H1 (cell line): ENCODE measurements at regions not wholly inside any gene's neighbourhood (a gene's known extent, or its start where the extent isn't known, plus 50 kb on each side); places are given as distances from the start of the nearest gene placed in this dataset.
A peak's percentile ranks its signal among the peaks of the same experiment; 100 is the strongest.

Experiments
- CTCF ChIA-PET: fragments of 300-600 bp; sonication (Branson Sonifier 250); formaldehyde crosslinking; loops from one replicate; lab custom pipeline; 2021; ENCODE audit not compliant: partially characterized antibody; lab: Charles Lee
- POLR2A ChIA-PET: fragments of 300-600 bp; sonication (Branson Sonifier 250); formaldehyde crosslinking; loops from one replicate; lab custom pipeline; 2021; ENCODE audit warnings: inconsistent platforms; ENCODE audit not compliant: partially characterized antibody; lab: Charles Lee
- DNase-seq, 2 experiments: peaks; one replicate each; pipeline versions ENCODE4 v3.0.0 to v3.0.0-alpha.2; 2010 to 2022; ENCODE audit warnings: low spot score in 2 of 2, low read depth in 1 of 2, mixed read lengths in 1 of 2
- FAIRE-seq: peaks from 2 replicates; lab custom pipeline; 2011; peaks lifted over from hg19 to GRCh38; lab: Jason Lieb, UNC
- H2AFZ ChIP-seq: 2 replicates; pipeline ENCODE4 v1.8.1; 2012; ENCODE audit warnings: low read length, inconsistent platforms
- H2AK5ac ChIP-seq: 2 replicates; pipeline ENCODE4 v1.6.1; 2013; ENCODE audit warnings: low read depth, low read length
- H2BK120ac ChIP-seq: replicated peaks from 2 replicates; pipeline ENCODE3; 2013; ENCODE audit warnings: low read depth, low read length, inconsistent platforms
- H2BK12ac ChIP-seq: 2 replicates; pipeline ENCODE4 v1.6.1; 2013; ENCODE audit warnings: low read depth, low read length
- H2BK15ac ChIP-seq: 2 replicates; pipeline ENCODE4 v1.6.1; 2013; ENCODE audit warnings: low read length
- H2BK20ac ChIP-seq: 2 replicates; pipeline ENCODE4 v1.6.1; 2013; ENCODE audit warnings: low read length
- H2BK5ac ChIP-seq: 2 replicates; pipeline ENCODE4 v1.6.1; 2013; ENCODE audit warnings: low read depth, low read length
- H3K14ac ChIP-seq: 2 replicates; pipeline ENCODE4 v1.6.1; 2013; ENCODE audit warnings: inconsistent platforms; ENCODE audit not compliant: insufficient read length
- H3K18ac ChIP-seq: 2 replicates; pipeline ENCODE4 v1.6.1; 2013; ENCODE audit warnings: low read length; ENCODE audit errors: extremely low read depth
- H3K23ac ChIP-seq: 2 replicates; pipeline ENCODE4 v1.6.1; 2013; ENCODE audit warnings: inconsistent platforms; ENCODE audit not compliant: insufficient read length
- H3K23me2 ChIP-seq: 2 replicates; pipeline ENCODE4 v1.6.1; 2013; ENCODE audit warnings: low read depth, low read length
- H3K27ac ChIP-seq: 2 replicates; pipeline ENCODE4 v1.6.1; 2011; ENCODE audit warnings: low read depth, low read length, inconsistent platforms
- H3K27me3 ChIP-seq, 4 experiments: replicated peaks in 1 of 4; 1 replicate in 1 of 4; 2 replicates in 3 of 4; pipeline versions ENCODE4 v1.6.1 to v1.8.1; 2011 to 2013; ENCODE audit warnings: low read length in 3 of 4, mild to moderate bottlenecking in 3 of 4, inconsistent platforms in 2 of 4, mixed read lengths in 2 of 4, moderate library complexity in 1 of 4; ENCODE audit not compliant: control insufficient read depth in 3 of 4, insufficient read depth in 3 of 4; ENCODE audit errors: extremely low read depth in 1 of 4
- H3K36me3 ChIP-seq, 4 experiments: 2 replicates each; pipeline versions ENCODE4 v1.6.1 to v1.8.1; 2011 to 2013; ENCODE audit warnings: mild to moderate bottlenecking in 4 of 4, low read length in 3 of 4, moderate library complexity in 2 of 4, control low read depth in 1 of 4, inconsistent platforms in 1 of 4; ENCODE audit not compliant: insufficient read depth in 4 of 4, control insufficient read depth in 2 of 4
- H3K4ac ChIP-seq: replicated peaks from 2 replicates; pipeline ENCODE3; 2013; ENCODE audit warnings: low read length, low read depth, mixed read lengths, inconsistent platforms; ENCODE audit not compliant: insufficient read length
- H3K4me1 ChIP-seq, 4 experiments: replicated peaks in 1 of 4; 1 replicate in 1 of 4; 2 replicates in 3 of 4; pipeline versions ENCODE4 v1.6.1 to v1.8.1; 2011 to 2013; ENCODE audit warnings: low read length in 3 of 4, inconsistent platforms in 2 of 4, mixed read lengths in 1 of 4; ENCODE audit not compliant: insufficient read depth in 4 of 4, control insufficient read depth in 3 of 4
- H3K4me2 ChIP-seq, 2 experiments: 2 replicates each; pipeline versions ENCODE4 v1.6.1 to v1.8.1; 2011 to 2013; ENCODE audit warnings: low read depth in 2 of 2, low read length in 2 of 2, control low read depth in 1 of 2, inconsistent platforms in 1 of 2, mild to moderate bottlenecking in 1 of 2; ENCODE audit not compliant: insufficient read depth in 1 of 2
- H3K4me3 ChIP-seq, 4 experiments: fragments of 200-600, 300-600 bp in 1 of 4; sonication (generic), shearing (Covaris generic), sonication (Bioruptor Twin) in 1 of 4; 2 replicates each; pipeline versions ENCODE4 v1.5.1 to v1.8.1; 2011 to 2016; ENCODE audit warnings: low read length in 4 of 4, low read depth in 3 of 4, control low read depth in 2 of 4, inconsistent platforms in 2 of 4, mild to moderate bottlenecking in 2 of 4, mixed read lengths in 1 of 4, moderate library complexity in 1 of 4; ENCODE audit not compliant: insufficient read depth in 2 of 4; ENCODE audit errors: extremely low read depth in 1 of 4
- H3K56ac ChIP-seq: replicated peaks from 2 replicates; pipeline ENCODE3; 2013; ENCODE audit warnings: low read depth, mild to moderate bottlenecking, mixed read lengths, low read length, inconsistent platforms; ENCODE audit not compliant: insufficient read length
- H3K79me1 ChIP-seq: 2 replicates; pipeline ENCODE4 v1.6.1; 2013; ENCODE audit warnings: low read depth, low read length, control low read depth
- H3K79me2 ChIP-seq, 2 experiments: 2 replicates each; pipeline versions ENCODE4 v1.6.1 to v1.8.1; 2012 to 2013; ENCODE audit warnings: low read length in 2 of 2, mild to moderate bottlenecking in 2 of 2, inconsistent platforms in 1 of 2; ENCODE audit not compliant: insufficient read depth in 2 of 2, control insufficient read depth in 1 of 2
- H3K9ac ChIP-seq, 4 experiments: replicated peaks in 1 of 4; 1 replicate in 1 of 4; 2 replicates in 3 of 4; pipeline versions ENCODE4 v1.6.1 to v1.8.1; 2011 to 2013; ENCODE audit warnings: low read depth in 3 of 4, low read length in 3 of 4, control low read depth in 2 of 4, mild to moderate bottlenecking in 2 of 4, moderate library complexity in 2 of 4, inconsistent platforms in 1 of 4; ENCODE audit errors: extremely low read depth in 1 of 4
- H3K9me3 ChIP-seq, 2 experiments: 2 replicates each; pipeline versions ENCODE4 v1.6.1 to v1.8.1; 2012 to 2013; ENCODE audit warnings: mild to moderate bottlenecking in 2 of 2, moderate library complexity in 2 of 2, control low read depth in 1 of 2, inconsistent platforms in 1 of 2, low read depth in 1 of 2, low read length in 1 of 2, mixed read lengths in 1 of 2; ENCODE audit not compliant: insufficient read depth in 2 of 2
- H4K20me1 ChIP-seq, 2 experiments: replicated peaks in 1 of 2; 2 replicates each; pipeline versions ENCODE3 to v1.8.1; 2011 to 2013; ENCODE audit warnings: inconsistent platforms in 2 of 2, low read length in 2 of 2, mild to moderate bottlenecking in 1 of 2; ENCODE audit not compliant: insufficient read depth in 2 of 2, control insufficient read depth in 1 of 2
- H4K5ac ChIP-seq: 2 replicates; pipeline ENCODE4 v1.6.1; 2013; ENCODE audit warnings: low read length, low read depth, mixed read lengths, inconsistent platforms; ENCODE audit not compliant: insufficient read length
- H4K8ac ChIP-seq: 2 replicates; pipeline ENCODE4 v1.8.0; 2013; ENCODE audit warnings: mild to moderate bottlenecking, moderate library complexity, low read length, inconsistent platforms; ENCODE audit not compliant: insufficient read depth; ENCODE audit errors: extremely low read depth
- H4K91ac ChIP-seq: replicated peaks from 2 replicates; pipeline ENCODE3; 2013; ENCODE audit warnings: low read length, mixed read lengths, inconsistent platforms; ENCODE audit not compliant: insufficient read length
- CTCF ChIP-seq, 3 experiments: IDR thresholded peaks; 1 replicate in 2 of 3; 2 replicates in 1 of 3; pipeline versions ENCODE4 v1.5.1 to v1.6.1; 2011; ENCODE audit warnings: low read length in 3 of 3, mild to moderate bottlenecking in 3 of 3, inconsistent platforms in 2 of 3, low read depth in 1 of 3, moderate library complexity in 1 of 3; ENCODE audit not compliant: insufficient read depth in 1 of 3; ENCODE audit errors: control extremely low read depth in 1 of 3
- E2F6 ChIP-seq: IDR thresholded peaks from 2 replicates; pipeline ENCODE4 v1.6.1; 2012; ENCODE audit warnings: inconsistent platforms
- FOSL1 ChIP-seq: IDR thresholded peaks from 2 replicates; pipeline ENCODE4 v1.6.1; 2011; ENCODE audit warnings: mild to moderate bottlenecking, low read depth, low read length, moderate library complexity; ENCODE audit not compliant: insufficient read depth
- GTF2F1 ChIP-seq: IDR thresholded peaks from 2 replicates; pipeline ENCODE4 v1.6.1; 2012; ENCODE audit warnings: low read depth, low read length, improper control_type of control experiment, borderline replicate concordance
- KDM4A ChIP-seq: IDR thresholded peaks from one replicate; pipeline ENCODE4 v1.7.1; 2012; ENCODE audit warnings: low read depth, mild to moderate bottlenecking, moderate library complexity, low read length, inconsistent platforms; ENCODE audit not compliant: severe bottlenecking
- RXRA ChIP-seq: IDR thresholded peaks from 2 replicates; pipeline ENCODE4 v1.6.1; 2011; ENCODE audit warnings: low read depth, mild to moderate bottlenecking, low read length, moderate library complexity; ENCODE audit not compliant: insufficient read depth
- SP2 ChIP-seq: IDR thresholded peaks from 2 replicates; pipeline ENCODE4 v1.6.1; 2012; ENCODE audit warnings: mild to moderate bottlenecking, low read length, inconsistent platforms
- YY1 ChIP-seq: IDR thresholded peaks from 2 replicates; pipeline ENCODE4 v1.6.1; 2011; ENCODE audit warnings: low read depth, mild to moderate bottlenecking, low read length
- ZNF274 ChIP-seq: IDR thresholded peaks from 2 replicates; pipeline ENCODE4 v1.7.0; 2012; ENCODE audit warnings: low read length, borderline replicate concordance; ENCODE audit errors: extremely low read depth
- WGBS, 2 experiments: shearing (Covaris generic) in 1 of 2; methylation state at CpG; one replicate each; pipeline versions ENCODE4 v1.1.6 to v1.1.7; 2013 to 2015; ENCODE audit warnings: low lambda C conversion rate in 2 of 2, mixed read lengths in 2 of 2, inconsistent platforms in 1 of 2, low coverage in 1 of 2, missing lambda C conversion rate in 1 of 2; ENCODE audit not compliant: insufficient replicate concordance in 2 of 2, insufficient coverage in 1 of 2, insufficient read length in 1 of 2; ENCODE audit errors: extremely low coverage in 1 of 2, missing lambda C conversion rate in 1 of 2; 5-methylcytosine and 5-hydroxymethylcytosine counted together

GRCh38 chr20:26208296-26209091 lies 511.8 kb upstream of the ZNF337 start:
- H3K27ac ChIP-seq = no peak overlapping the region
- no peak overlapping the region for H3K18ac ChIP-seq
- ChIA-PET POLR2A (no interaction called here), CTCF (no interaction called here)
- no peak overlapping the region for H2BK5ac ChIP-seq
- H2AFZ ChIP-seq = no peak overlapping the region; the same call in 1 of the 2 replicates
- DNase-seq = peak; percentile 17 to 82
- no peak overlapping the region for H2BK120ac ChIP-seq
- H3K23ac ChIP-seq = no peak overlapping the region
- H3K14ac ChIP-seq = no peak overlapping the region
- peaks cover 12% of the 10 kb centered on the region; the same call in 1 of the 2 replicates for H3K23me2 ChIP-seq
- no peak overlapping the region for H3K56ac ChIP-seq
- H2BK20ac ChIP-seq = no peak overlapping the region
- H3K4ac ChIP-seq = no peak overlapping the region
- H3K4me3 ChIP-seq = peak overlapping the region; percentile 26 to 63 (median 39)
- peak overlapping the region; percentile 71 for H4K8ac ChIP-seq
- H4K91ac ChIP-seq = no peak overlapping the region
- H2BK12ac ChIP-seq = no peak overlapping the region
- peak overlapping the region; percentile 58 to 74 for H3K4me2 ChIP-seq
- no peaks in the 10 kb centered on the region; a peak in 1 of 8 replicates for H3K36me3 ChIP-seq
- 5% methylated on average over 15 of the region's 91 CpGs; no CpG with 5 or more reads in 1 of the 2 experiments for WGBS, 2 experiments
- no peak for FAIRE-seq
- H3K9me3 ChIP-seq = no peaks in the 10 kb centered on the region; a peak in 1 of 4 replicates
- H2AK5ac ChIP-seq = no peak overlapping the region
- no peak overlapping the region for H4K5ac ChIP-seq
- no peak overlapping the region for H3K9ac ChIP-seq
- H3K4me1 ChIP-seq = peaks cover 0 to 3% (median 0%) of the 10 kb centered on the region in 4 experiments; a peak in 1 of 7 replicates
- no peaks in the 10 kb centered on the region for H3K79me2 ChIP-seq
- H2BK15ac ChIP-seq = no peak overlapping the region
- H3K27me3 ChIP-seq = peaks cover 11 to 33% (median 23%) of the 10 kb centered on the region in 4 experiments
- H4K20me1 ChIP-seq = peaks cover 0 to 2% of the 10 kb centered on the region in 2 experiments
- no peaks in the 10 kb centered on the region for H3K79me1 ChIP-seq
- TF ChIP-seq RXRA = no peak
- TF ChIP-seq GTF2F1 = no peak
- no peak for TF ChIP-seq YY1
- no peak for TF ChIP-seq FOSL1
- peak in 1 of 3 experiments; percentile 5; a peak in 1 of 4 replicates for TF ChIP-seq CTCF (IDR thresholded peaks at IDR 0.05; ENCODE audit: control extremely low read depth in 1 of 3, insufficient read depth in 1 of 3, low read depth in 1 of 3, low read length in 3 of 3)
- no peak for TF ChIP-seq ZNF274
- TF ChIP-seq SP2 = no peak
- TF ChIP-seq KDM4A = no peak
- peak; percentile 80 for TF ChIP-seq E2F6
